Testis (tissue), 2 donors: ENCODE measurements at regions not wholly inside any gene's neighbourhood (a gene's known extent, or its start where the extent isn't known, plus 50 kb on each side); places are given as distances from the start of the nearest gene placed in this dataset.

Source experiments
- DNase-seq: peaks from one replicate; pipeline ENCODE4 v3.0.0-alpha.2; 2019
- H3K27ac ChIP-seq, 2 donors: fragments of 200-600 bp; sonication (generic); one replicate each; pipeline ENCODE4 v1.5.1; 2019
- H3K27me3 ChIP-seq: fragments of 200-600 bp; sonication (generic); one replicate; pipeline ENCODE4 v1.5.1; 2019
- H3K36me3 ChIP-seq: fragments of 200-600 bp; sonication (generic); one replicate; pipeline ENCODE4 v1.5.1; 2017; ENCODE audit warnings: low read depth; ENCODE audit errors: missing control alignments
- H3K4me1 ChIP-seq: fragments of 200-600 bp; sonication (generic); one replicate; pipeline ENCODE4 v1.5.1; 2019
- H3K4me3 ChIP-seq, 2 donors: fragments of 200-600 bp; sonication (generic); one replicate each; pipeline ENCODE4 v1.5.1; 2017 to 2019
- H3K9me3 ChIP-seq: fragments of 200-600 bp; sonication (generic); one replicate; pipeline ENCODE4 v1.5.1; 2017
- POLR2A ChIP-seq: fragments of 450-650 bp; IDR thresholded peaks from one replicate; pipeline ENCODE4 v1.6.1; 2017; ENCODE audit warnings: antibody characterized with exemption, mild to moderate bottlenecking, moderate library complexity
- WGBS, 2 donors: methylation state at CpG; one replicate each; pipeline ENCODE4 v1.1.5; 2018; 5-methylcytosine and 5-hydroxymethylcytosine counted together
- intact Hi-C: fragments of 100-400 bp; cut with DNase I; formaldehyde crosslinking; loops from one replicate; pipeline ENCODE4 v1.15.1; 2023; ENCODE audit warnings: low total_unique reads
- TF ChIP-seq, protein P1 (sequence below), 3 experiments: fragments of 450-650 bp in 2 of 3; fragments of 200-600 bp in 1 of 3; sonication (generic) in 1 of 3; IDR thresholded peaks; one replicate each; pipeline ENCODE4 v1.5.1; 2016 to 2019; ENCODE audit warnings: antibody characterized with exemption in 3 of 3, mild to moderate bottlenecking in 2 of 3, moderate library complexity in 1 of 3

DNA sequence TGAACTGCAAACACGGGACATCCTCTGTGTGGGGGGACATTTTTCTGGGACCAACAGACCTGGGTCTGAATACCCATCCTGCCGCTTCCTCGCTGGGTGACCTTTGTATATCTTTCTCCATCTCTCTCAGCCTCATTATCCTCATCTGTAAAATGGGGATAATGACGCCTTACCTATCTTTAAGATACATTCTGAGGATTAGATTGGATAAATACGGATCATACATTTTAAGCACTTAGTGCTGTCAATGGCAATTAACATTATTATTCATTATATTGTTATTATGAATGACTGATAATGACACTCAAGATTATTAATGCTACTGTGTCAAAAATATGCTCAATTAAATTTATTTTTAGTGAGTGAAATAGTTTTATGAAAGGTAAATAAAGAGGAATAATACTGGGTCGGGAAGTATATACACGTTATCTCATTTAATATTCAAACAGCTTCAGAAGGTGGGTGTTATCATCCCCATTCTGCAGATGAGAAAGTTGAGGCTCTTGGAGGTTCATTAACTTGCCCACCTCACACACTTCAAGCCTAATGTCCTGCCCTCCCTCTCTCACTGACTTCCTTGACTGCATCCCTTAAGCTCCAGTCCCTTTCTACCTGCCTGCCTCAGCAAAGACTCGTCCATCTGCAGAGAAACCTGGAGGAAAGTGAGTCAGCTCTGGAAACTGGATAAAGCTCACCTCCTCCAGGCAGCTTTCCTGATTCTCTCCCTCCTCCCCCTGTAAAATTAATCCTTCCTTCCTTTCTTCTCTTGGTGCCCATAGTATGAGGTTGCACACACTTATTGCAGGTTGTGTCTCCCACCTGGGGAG, 120.7 kb upstream of the JUN start:
- no peaks in the 10 kb centered on the region for H3K27me3 ChIP-seq
- H3K4me3 ChIP-seq, result peak overlapping the region; percentile 54 to 67
- TF ChIP-seq POLR2A, result no peak
- TF ChIP-seq, protein P1, sequence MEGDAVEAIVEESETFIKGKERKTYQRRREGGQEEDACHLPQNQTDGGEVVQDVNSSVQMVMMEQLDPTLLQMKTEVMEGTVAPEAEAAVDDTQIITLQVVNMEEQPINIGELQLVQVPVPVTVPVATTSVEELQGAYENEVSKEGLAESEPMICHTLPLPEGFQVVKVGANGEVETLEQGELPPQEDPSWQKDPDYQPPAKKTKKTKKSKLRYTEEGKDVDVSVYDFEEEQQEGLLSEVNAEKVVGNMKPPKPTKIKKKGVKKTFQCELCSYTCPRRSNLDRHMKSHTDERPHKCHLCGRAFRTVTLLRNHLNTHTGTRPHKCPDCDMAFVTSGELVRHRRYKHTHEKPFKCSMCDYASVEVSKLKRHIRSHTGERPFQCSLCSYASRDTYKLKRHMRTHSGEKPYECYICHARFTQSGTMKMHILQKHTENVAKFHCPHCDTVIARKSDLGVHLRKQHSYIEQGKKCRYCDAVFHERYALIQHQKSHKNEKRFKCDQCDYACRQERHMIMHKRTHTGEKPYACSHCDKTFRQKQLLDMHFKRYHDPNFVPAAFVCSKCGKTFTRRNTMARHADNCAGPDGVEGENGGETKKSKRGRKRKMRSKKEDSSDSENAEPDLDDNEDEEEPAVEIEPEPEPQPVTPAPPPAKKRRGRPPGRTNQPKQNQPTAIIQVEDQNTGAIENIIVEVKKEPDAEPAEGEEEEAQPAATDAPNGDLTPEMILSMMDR (IDR thresholded peaks at IDR 0.05), result no peak
- H3K4me1 ChIP-seq, result peaks cover 10% of the 10 kb centered on the region
- DNase-seq, result no peak
- H3K9me3 ChIP-seq, result no peaks in the 10 kb centered on the region
- intact Hi-C loops, result loop anchor here (10.0 kb wide), 1 partner anchor 120 kb away; the partner anchor contains the start of gene JUN
- WGBS, 2 donors, result 46 to 52% methylated on average over 8 of the region's 8 CpGs
- no peaks in the 10 kb centered on the region for H3K36me3 ChIP-seq
- H3K27ac ChIP-seq, result peak overlapping the region; percentile 87 to 96

DNA sequence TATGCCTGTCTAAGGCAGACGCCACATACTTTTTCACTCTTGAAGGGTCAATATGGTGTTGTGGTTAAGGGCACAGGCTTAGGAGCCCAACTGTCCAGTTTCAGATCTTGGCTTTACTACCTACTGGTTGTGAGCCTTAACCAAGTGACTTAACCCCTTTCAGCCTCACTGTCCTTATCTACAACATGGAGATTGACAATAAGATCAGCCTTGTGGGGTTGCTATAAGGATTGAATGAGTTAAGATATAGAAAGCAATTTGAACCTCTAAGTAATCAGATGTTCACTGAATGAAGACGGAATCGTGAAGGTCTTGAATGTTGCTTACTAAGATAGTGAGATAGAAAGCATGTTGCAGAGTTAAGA, 121.3 kb upstream of the JUN start:
- no peaks in the 10 kb centered on the region for H3K36me3 ChIP-seq
- H3K4me1 ChIP-seq, result peaks cover 4% of the 10 kb centered on the region
- H3K4me3 ChIP-seq, result no peak overlapping the region
- no peaks in the 10 kb centered on the region for H3K27me3 ChIP-seq
- intact Hi-C loops, result loop anchor here (10.0 kb wide), 1 partner anchor 120 kb away; the partner anchor contains the start of gene JUN
- H3K9me3 ChIP-seq, result no peaks in the 10 kb centered on the region
- peak overlapping the region in 1 of 2 donors; percentile 96 for H3K27ac ChIP-seq
- WGBS, 2 donors, result 60 to 61% methylated on average over 3 of the region's 3 CpGs
- TF ChIP-seq, protein P1 (IDR thresholded peaks at IDR 0.05), result no peak
- TF ChIP-seq POLR2A, result no peak
- DNase-seq, result no peak

DNA sequence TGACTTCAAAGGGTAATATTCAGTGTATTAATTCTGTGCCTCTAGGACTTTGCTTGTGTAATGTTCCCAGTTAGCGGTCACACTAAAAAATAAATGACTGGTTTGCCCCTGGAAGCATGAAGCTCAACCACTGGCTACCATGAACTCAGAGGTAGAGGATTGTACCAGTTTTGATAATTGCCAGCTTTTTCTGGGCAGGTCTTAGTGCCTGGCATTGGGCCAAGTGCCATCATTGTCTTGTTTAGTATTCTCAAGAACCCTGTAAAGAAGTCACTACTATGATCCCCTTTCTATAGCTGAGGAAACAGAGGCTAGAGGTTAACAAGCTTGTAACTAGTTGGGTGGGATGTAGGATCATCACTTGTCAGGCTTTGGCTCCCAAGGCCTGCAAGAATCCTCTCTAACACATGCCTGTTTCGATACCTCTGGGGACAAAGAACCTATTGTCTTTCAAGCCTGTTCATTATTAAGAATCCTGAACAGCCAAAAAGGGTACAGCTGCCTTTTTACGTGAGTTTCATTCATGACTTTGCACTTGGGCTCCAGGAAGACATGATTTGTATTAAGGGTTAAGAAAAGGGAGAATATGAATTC, 121.9 kb upstream of the JUN start:
- TF ChIP-seq, protein P1 (IDR thresholded peaks at IDR 0.05), result no peak
- no peak for TF ChIP-seq POLR2A
- Histone ChIP-seq H3K4me1 (no peaks in the 10 kb centered on the region), H3K4me3 (no peak overlapping the region), H3K36me3 (no peaks in the 10 kb centered on the region), H3K27me3 (no peaks in the 10 kb centered on the region), H3K9me3 (no peaks in the 10 kb centered on the region), H3K27ac (no peak overlapping the region)
- 71 to 74% methylated on average over 3 of the region's 3 CpGs for WGBS, 2 donors
- DNase-seq, result no peak
- intact Hi-C loops, result loop anchor here (10.0 kb wide), 1 partner anchor 121 kb away; the partner anchor contains the start of gene JUN

DNA sequence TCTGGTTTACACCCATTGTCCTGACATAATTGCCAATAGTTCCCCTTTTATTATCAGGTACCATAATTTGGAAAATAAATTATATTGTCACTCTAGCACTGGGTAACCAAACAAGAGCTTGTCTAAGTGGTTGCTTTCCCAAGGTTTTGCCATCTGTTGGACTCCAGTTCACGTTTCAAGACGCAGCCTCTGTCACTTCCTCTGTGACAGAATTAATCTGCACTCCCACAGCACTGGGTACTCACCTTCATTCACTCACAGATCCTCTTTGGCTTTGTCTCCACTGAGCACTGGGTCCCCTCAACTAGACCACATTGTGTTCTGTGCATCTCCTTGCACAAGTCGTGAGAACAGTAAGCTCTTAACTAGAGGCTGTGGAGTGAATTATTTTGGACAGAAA, 123.6 kb upstream of the JUN start:
- DNase-seq, result no peak
- TF ChIP-seq POLR2A, result no peak
- TF ChIP-seq, protein P1 (IDR thresholded peaks at IDR 0.05), result no peak
- H3K4me1 ChIP-seq, result no peaks in the 10 kb centered on the region
- H3K27me3 ChIP-seq, result no peaks in the 10 kb centered on the region
- H3K4me3 ChIP-seq, result no peak overlapping the region
- no peaks in the 10 kb centered on the region for H3K9me3 ChIP-seq
- 55 to 60% methylated on average over 3 of the region's 3 CpGs for WGBS, 2 donors
- intact Hi-C loops, result loop anchor here (10.0 kb wide), 1 partner anchor 123 kb away; the partner anchor contains the start of gene JUN
- H3K36me3 ChIP-seq, result no peaks in the 10 kb centered on the region
- H3K27ac ChIP-seq, result no peak overlapping the region
